ENCODE measurements at regions not wholly inside any gene's neighbourhood (a gene's known extent, or its start where the extent isn't known, plus 50 kb on each side); places are given as distances from the start of the nearest gene placed in this dataset.

DNA sequence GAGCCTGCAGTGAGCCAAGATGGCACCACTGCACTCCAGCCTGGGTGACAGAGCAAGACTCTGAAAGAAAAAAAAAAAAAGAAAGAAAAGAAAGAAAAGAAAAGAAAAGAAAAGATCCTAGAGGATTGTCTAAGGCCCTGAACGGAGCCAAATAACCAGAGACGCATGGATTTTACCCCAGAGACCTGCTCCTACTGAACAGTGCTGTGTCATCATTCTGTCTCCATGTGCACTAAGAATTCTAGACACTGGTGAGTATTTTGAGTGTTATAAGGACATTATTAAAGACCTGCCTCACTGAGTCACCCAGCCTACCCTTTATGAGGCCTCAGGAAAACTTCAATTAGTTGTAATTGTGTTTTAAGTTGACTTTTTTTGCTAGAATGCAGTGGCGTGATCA lies 61.9 kb upstream of the RIOK3 start:
- DNase-seq: no peak

DNA sequence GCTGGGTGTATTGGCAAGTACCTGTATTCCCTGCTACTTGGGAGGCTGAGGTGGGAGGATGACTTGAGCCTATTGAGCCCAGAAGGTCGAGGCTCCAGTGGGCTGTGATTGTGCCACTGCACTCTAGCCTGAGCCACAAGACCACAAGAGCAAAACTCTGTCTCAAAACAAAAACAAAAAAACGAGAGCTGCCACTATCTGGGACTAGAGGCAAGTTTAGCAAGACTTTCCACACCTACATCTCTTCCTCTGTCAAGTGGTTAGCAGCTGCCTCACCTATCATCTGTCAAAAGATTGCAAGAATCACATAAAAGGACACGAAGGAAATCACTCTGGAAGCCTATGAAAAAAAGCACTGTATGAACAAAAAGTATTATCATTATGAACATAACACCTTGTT lies 55.2 kb upstream of the RIOK3 start:
- DNase-seq: no peak

DNA sequence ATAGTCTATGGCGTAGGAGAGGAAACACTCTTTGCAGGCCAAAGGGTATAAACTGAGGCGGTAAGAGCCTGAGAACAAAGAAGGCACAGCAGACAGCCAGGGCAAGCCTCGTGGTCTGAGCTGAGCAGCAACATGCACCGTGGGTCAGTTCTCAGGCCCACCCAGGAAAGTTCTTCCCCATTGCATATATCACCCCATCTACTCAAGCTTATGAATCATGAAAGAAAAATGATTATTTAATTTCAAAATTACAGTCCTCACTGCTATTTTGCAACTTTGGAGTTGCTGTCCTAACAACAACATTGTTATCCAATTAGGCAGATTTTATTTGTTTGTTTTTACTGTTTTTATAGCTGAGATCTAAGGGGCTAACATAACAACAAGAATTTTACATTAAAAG lies 54.7 kb upstream of the RIOK3 start:
- DNase-seq: no peak

DNA sequence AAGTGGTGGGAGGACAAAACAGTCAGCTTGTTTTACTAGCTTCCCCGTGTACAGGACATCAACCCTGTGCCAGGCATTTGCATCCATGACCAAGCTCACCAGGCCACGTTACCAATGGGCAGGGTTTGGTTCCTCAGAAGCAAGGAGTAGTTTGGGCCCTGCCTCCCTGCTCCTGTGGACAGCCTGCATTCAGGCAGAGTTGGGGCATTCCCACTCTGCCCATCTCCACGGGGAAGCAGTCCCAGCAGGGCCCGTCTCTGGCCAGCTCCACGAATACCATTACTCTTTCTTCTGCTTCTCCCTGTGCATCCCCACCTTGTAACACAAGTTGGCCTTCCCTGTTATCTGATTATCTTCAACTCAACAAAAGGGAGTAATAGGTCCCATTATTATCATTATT lies 54.0 kb upstream of the RIOK3 start:
- DNase-seq: no peak

DNA sequence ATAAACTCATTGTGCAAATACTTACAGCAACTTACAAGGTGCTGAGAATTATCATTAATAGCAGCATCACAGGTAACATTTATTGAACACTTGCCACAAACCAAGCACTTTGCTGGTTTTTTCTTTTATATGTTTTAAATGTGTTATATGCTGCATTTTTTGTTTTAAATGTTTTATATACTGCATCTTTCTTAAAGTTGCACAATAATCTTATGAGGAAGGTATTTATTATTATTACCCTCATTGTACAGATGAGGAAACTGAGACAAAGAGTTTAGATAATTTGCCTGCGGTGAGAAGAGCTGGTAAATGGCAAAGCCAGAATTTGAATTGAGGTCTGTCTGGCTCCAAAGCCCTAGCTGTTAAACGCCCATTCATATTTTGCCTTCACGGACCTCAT lies 52.2 kb upstream of the RIOK3 start:
- DNase-seq: no peak

DNA sequence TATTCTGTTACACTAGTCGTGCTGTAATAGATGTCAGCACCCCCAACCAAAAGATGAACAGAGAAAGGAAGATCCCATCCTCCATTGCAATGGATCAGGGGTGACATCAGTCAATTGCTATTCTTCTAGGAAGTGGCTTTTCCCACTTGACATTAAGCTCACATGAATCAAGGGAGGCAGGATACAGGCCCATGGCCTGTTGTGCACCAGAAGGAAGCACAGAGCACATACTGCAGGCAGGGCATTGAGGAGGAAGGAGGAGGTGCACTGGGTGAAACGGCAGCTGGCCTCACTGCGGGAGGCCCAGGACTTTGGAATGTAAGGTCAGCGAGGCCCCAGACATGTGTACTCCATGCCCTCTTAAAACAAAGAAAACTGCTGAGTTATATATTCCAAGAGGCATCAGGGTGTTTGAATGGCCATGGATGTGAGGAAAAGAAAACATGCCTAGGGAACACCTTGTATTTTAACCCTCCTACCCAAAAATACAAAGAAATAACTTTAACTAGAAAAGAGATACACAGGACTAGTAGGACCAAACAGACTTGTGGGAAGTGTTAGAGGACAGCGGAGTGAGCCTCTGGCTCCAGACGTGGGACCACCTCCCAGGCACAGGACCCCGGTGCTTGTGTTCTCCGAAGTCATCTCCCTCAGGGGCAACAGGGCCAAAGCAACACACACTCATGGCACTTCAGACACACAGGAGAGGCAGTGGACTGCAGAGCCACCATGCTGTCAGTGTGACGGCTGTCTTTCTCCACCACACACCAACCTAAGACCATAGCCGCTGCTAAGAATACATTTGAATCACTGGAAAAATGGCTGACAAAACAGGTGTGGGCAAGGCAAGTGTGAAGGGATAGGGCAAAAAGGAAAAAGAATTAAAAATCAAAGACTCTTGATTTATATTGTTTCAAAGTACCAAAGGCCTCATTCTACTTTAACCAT lies 51.4 kb upstream of the RIOK3 start:
- no peak for DNase-seq
